Neural crest cell (in vitro differentiated cells): ENCODE measurements at regions not wholly inside any gene's neighbourhood (a gene's known extent, or its start where the extent isn't known, plus 50 kb on each side); places are given as distances from the start of the nearest gene placed in this dataset.

Source experiments
- DNase-seq: peaks from one replicate; pipeline ENCODE4 v3.0.0; 2021; ENCODE audit warnings: low read depth, mixed read lengths, low spot score
- H3K27ac Mint-ChIP-seq: one replicate; pipeline ENCODE4 v1.8.0; 2021; ENCODE audit warnings: mild to moderate bottlenecking, mixed read lengths; ENCODE audit not compliant: unreplicated experiment
- H3K27me3 Mint-ChIP-seq: 2 replicates; pipeline ENCODE4 v1.8.0; 2021; ENCODE audit warnings: low read depth, mild to moderate bottlenecking, mixed read lengths
- H3K36me3 Mint-ChIP-seq: 2 replicates; pipeline ENCODE4 v1.8.0; 2021; ENCODE audit warnings: low read depth, mild to moderate bottlenecking, mixed read lengths
- H3K4me1 Mint-ChIP-seq: 2 replicates; pipeline ENCODE4 v1.8.0; 2021; ENCODE audit warnings: mixed read lengths
- H3K4me3 Mint-ChIP-seq: one replicate; pipeline ENCODE4 v1.8.0; 2021; ENCODE audit warnings: mild to moderate bottlenecking, mixed read lengths
- H3K9me3 Mint-ChIP-seq: 2 replicates; pipeline ENCODE4 v1.8.0; 2021; ENCODE audit warnings: mixed read lengths
- CTCF ChIP-seq: fragments of 200-600 bp; sonication (generic); conservative IDR thresholded peaks from 2 replicates; pipeline ENCODE4 v1.5.0; 2021; ENCODE audit warnings: antibody characterized with exemption, mild to moderate bottlenecking

- no peak for DNase-seq
- no peaks in the 10 kb centered on the region for H3K27me3 Mint-ChIP-seq
- no peaks in the 10 kb centered on the region for H3K36me3 Mint-ChIP-seq
- no peaks in the 10 kb centered on the region for H3K9me3 Mint-ChIP-seq
- no peak overlapping the region for H3K27ac Mint-ChIP-seq
- H3K4me3 Mint-ChIP-seq = no peak overlapping the region
- no peak for TF ChIP-seq CTCF
- H3K4me1 Mint-ChIP-seq = no peaks in the 10 kb centered on the region
These were observed 136.6 kb downstream of the RNF152 start for GRCh38 chr18:61756244-61756643.

DNA sequence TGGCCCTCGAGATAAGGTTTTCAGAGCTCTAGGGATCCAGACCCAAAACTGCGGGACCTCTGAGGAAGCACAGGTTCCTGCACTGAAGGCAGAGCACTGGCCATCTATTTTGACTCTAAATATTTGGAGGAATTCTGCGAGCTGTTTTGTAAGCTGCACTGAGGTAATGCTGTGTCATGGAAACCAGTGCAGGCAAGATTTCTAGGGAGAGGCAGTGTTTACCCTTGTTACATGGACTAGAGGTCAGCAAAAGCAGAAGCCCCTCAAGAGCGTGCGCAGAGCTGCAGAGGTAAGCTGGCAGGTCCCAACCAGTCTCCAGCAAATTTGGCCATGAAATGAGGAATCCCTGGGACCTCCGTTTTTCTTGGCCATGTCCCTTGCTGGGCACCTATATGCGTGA, 137.3 kb downstream of the RNF152 start:
- Mint-ChIP-seq H3K27me3 (no peaks in the 10 kb centered on the region), H3K9me3 (no peaks in the 10 kb centered on the region), H3K4me1 (no peaks in the 10 kb centered on the region), H3K36me3 (no peaks in the 10 kb centered on the region), H3K4me3 (no peak overlapping the region), H3K27ac (no peak overlapping the region)
- TF ChIP-seq CTCF = no peak
- DNase-seq = no peak

DNA sequence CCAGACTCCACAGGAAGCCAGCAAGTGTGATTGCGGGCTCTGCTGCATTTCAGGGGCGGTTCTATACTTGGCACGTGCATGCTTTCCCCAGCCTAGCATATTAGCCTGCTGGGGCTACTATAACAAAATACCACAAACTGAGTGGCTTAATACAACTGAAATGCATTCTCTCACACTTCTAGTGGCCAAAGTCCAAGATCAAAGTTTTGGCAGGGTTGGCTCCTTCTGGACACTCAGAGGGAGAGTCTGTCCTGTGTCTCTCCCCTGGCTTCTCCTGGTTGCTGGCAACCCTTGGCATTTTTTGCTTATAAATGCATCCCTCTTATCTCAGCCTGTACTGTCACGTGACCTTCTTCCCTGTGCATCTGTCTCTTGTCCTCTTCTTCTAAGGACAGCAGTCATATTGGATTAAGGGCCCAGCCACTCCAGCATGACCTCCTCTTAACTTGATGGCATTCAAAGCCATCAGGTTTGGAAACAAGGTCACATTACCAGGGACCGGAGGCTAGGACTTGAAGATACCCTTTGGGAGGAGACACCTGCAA, 138.7 kb downstream of the RNF152 start:
- Mint-ChIP-seq H3K4me1 (no peaks in the 10 kb centered on the region), H3K9me3 (no peaks in the 10 kb centered on the region), H3K4me3 (no peak overlapping the region), H3K27ac (no peak overlapping the region), H3K36me3 (no peaks in the 10 kb centered on the region), H3K27me3 (no peaks in the 10 kb centered on the region)
- no peak for DNase-seq
- no peak for TF ChIP-seq CTCF

GRCh38 chr18:61753373-61753772, 139.4 kb downstream of the RNF152 start:
- TF ChIP-seq CTCF = no peak
- Mint-ChIP-seq H3K27me3 (no peaks in the 10 kb centered on the region), H3K27ac (no peak overlapping the region), H3K36me3 (no peaks in the 10 kb centered on the region), H3K4me1 (no peaks in the 10 kb centered on the region), H3K9me3 (no peaks in the 10 kb centered on the region), H3K4me3 (no peak overlapping the region)
- no peak for DNase-seq

DNA sequence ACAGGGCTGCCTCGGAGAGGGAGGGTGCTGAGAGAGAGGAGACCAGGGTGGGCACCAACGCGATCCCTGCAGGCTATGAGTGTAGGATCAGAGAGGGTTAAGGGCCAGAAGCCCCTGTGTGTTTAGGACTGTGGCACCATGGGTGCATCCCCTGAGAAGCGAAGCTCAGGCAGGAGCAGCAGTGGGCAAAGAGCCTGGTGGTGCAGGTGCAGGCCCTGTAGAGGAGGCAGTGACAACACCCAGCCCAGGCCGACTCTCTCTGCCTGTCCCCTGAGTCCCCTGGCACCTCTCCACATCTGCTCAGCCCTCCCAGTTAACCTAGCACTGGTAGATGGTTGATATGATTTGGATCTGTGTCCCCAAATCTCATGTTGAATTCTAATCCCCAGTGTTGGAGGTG, 139.8 kb downstream of the RNF152 start:
- no peak for TF ChIP-seq CTCF
- Mint-ChIP-seq H3K27ac (no peak overlapping the region), H3K4me1 (no peaks in the 10 kb centered on the region)

More for the DNA sequence above, 139.8 kb downstream of the RNF152 start:
- H3K27me3 Mint-ChIP-seq = no peaks in the 10 kb centered on the region
- H3K36me3 Mint-ChIP-seq = no peaks in the 10 kb centered on the region
- no peak overlapping the region for H3K4me3 Mint-ChIP-seq
- no peaks in the 10 kb centered on the region for H3K9me3 Mint-ChIP-seq
- no peak for DNase-seq
